Activated T-helper 9 cell treated with anti-CD3 and anti-CD28 coated beads, Interleukin-2, amount 50 U/mL, for 16 hours (primary cell): ENCODE measurements at regions not wholly inside any gene's neighbourhood (a gene's known extent, or its start where the extent isn't known, plus 50 kb on each side); places are given as distances from the start of the nearest gene placed in this dataset.

Experiments used
- DNase-seq: peaks from one replicate; pipeline ENCODE4 v3.0.0-alpha.2; 2020; ENCODE audit warnings: low read depth

GRCh38 chr14:49971156-49972130 lies 78.6 kb downstream of the ARF6 start:
- no peak for DNase-seq

- no peak for DNase-seq
Measured at GRCh38 chr14:49972131-49972671, 79.3 kb downstream of the ARF6 start.

- no peak for DNase-seq
Measured at GRCh38 chr14:49972823-49973222, 79.9 kb downstream of the ARF6 start.

GRCh38 chr14:49975276-49975675 lies 82.4 kb downstream of the ARF6 start:
- no peak for DNase-seq

- DNase-seq: no peak
Measured at GRCh38 chr14:49975799-49976198, 82.9 kb downstream of the ARF6 start.

- no peak for DNase-seq
Measured at GRCh38 chr14:49977126-49977841, 84.4 kb downstream of the ARF6 start.

- no peak for DNase-seq
Measured at GRCh38 chr14:49980027-49980426, 87.1 kb downstream of the ARF6 start.

- no peak for DNase-seq
Measured at GRCh38 chr14:49982082-49982481, 89.2 kb downstream of the ARF6 start.

GRCh38 chr14:49982501-49982951 lies 89.6 kb downstream of the ARF6 start:
- no peak for DNase-seq

GRCh38 chr14:49984424-49984823 lies 91.5 kb downstream of the ARF6 start:
- no peak for DNase-seq

- DNase-seq: no peak
Measured at GRCh38 chr14:49986343-49987014, 93.6 kb downstream of the ARF6 start.

GRCh38 chr14:49988080-49988990 lies 95.5 kb downstream of the ARF6 start:
- no peak for DNase-seq

- no peak for DNase-seq
Measured at GRCh38 chr14:49989966-49990365, 97.1 kb downstream of the ARF6 start.

- DNase-seq: no peak
Measured at GRCh38 chr14:49991491-49991890, 98.6 kb downstream of the ARF6 start.

- DNase-seq: no peak
Measured at GRCh38 chr14:49992036-49992435, 99.2 kb downstream of the ARF6 start.

- DNase-seq: no peak
Measured at GRCh38 chr14:49992448-49992847, 99.6 kb downstream of the ARF6 start.

- no peak for DNase-seq
Measured at GRCh38 chr14:49992901-49993339, 100.0 kb downstream of the ARF6 start.

GRCh38 chr14:49993565-49993964 lies 100.7 kb downstream of the ARF6 start:
- DNase-seq: no peak

GRCh38 chr14:49994951-49995561 lies 102.2 kb downstream of the ARF6 start:
- DNase-seq: no peak

GRCh38 chr14:49997991-49998390 lies 105.1 kb downstream of the ARF6 start:
- DNase-seq: no peak
